ENCODE measurements at regions not wholly inside any gene's neighbourhood (a gene's known extent, or its start where the extent isn't known, plus 50 kb on each side); places are given as distances from the start of the nearest gene placed in this dataset.

DNA sequence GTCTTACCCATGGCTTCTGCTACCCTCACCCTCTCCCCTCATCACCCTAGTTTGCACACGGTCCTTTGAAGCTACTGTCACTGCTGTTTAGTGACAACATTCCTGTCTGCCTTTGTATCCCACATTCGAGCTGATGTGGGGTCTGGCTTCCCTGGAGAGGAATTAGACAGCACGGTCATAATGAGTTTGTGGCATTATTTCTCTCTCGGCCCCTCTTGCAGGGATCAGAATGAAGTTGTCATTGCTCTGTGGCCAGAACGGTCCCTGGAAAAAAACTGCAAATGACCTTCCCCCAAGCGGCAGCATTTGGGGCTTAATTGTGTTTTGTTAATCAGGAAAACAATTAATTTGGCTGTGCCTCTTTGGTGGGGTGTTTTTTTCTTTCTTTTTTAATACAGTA lies 317.2 kb upstream of the PODXL start:
- no peak for TF ChIP-seq CTCF (conservative IDR thresholded peaks at IDR 0.05; ENCODE audit: low read depth, low read length)
- no peak for TF ChIP-seq EZH2 (IDR thresholded peaks at IDR 0.05; ENCODE audit: low read length, unreplicated experiment)
